Stimulated activated CD4-positive, alpha-beta T cell treated with anti-CD3 and anti-CD28 coated beads, TNF-alpha, amount 100 ng/mL, for 4 hours (primary cell): ENCODE measurements at regions not wholly inside any gene's neighbourhood (a gene's known extent, or its start where the extent isn't known, plus 50 kb on each side); places are given as distances from the start of the nearest gene placed in this dataset.
"Not testable (repeated sequence)": the region's sequence is repeated elsewhere in the genome, so short reads cannot be mapped to it uniquely, and the experiment has no call there.

Experiments
- DNase-seq, 3 experiments: peaks; one replicate each; pipeline ENCODE4 v3.0.0-alpha.2; 2020; ENCODE audit warnings: low read depth in 3 of 3

GRCh38 chr20:50328996-50329898 lies 138.6 kb downstream of the CEBPB start:
- DNase-seq = no peak

GRCh38 chr20:50329981-50330503 lies 139.4 kb downstream of the CEBPB start:
- no peak for DNase-seq

- no peak for DNase-seq
These were observed 140.1 kb downstream of the CEBPB start for GRCh38 chr20:50330504-50331313.

- DNase-seq = no peak
These were observed 141.1 kb downstream of the CEBPB start for GRCh38 chr20:50331469-50332363.

GRCh38 chr20:50332491-50332980 lies 141.9 kb downstream of the CEBPB start:
- DNase-seq = no peak

GRCh38 chr20:50333131-50333670 lies 142.6 kb downstream of the CEBPB start:
- DNase-seq = no peak

GRCh38 chr20:50333812-50334211 lies 143.2 kb downstream of the CEBPB start:
- no peak for DNase-seq

- not testable (repeated sequence) for DNase-seq
These were observed 143.9 kb downstream of the CEBPB start for GRCh38 chr20:50334512-50334911.

GRCh38 chr20:50335105-50335504 lies 144.5 kb downstream of the CEBPB start:
- no peak for DNase-seq

- DNase-seq = no peak
These were observed 145.2 kb downstream of the CEBPB start for GRCh38 chr20:50335866-50336265.

- no peak for DNase-seq
These were observed 146.0 kb downstream of the CEBPB start for GRCh38 chr20:50336661-50337060.

- no peak for DNase-seq
These were observed 147.2 kb downstream of the CEBPB start for GRCh38 chr20:50337521-50338466.

- DNase-seq = peak in 2 of 3 experiments; percentile 9 to 13
These were observed 148.1 kb downstream of the CEBPB start for GRCh38 chr20:50338479-50339391.

GRCh38 chr20:50339466-50339901 lies 148.9 kb downstream of the CEBPB start:
- DNase-seq = no peak

- DNase-seq = no peak
These were observed 149.9 kb downstream of the CEBPB start for GRCh38 chr20:50340541-50340940.

GRCh38 chr20:50341050-50341449 lies 150.4 kb downstream of the CEBPB start:
- DNase-seq = no peak

- DNase-seq = no peak
These were observed 151.4 kb downstream of the CEBPB start for GRCh38 chr20:50341880-50342637.

- DNase-seq = no peak
These were observed 152.0 kb downstream of the CEBPB start for GRCh38 chr20:50342638-50343102.
